Epithelial cell of proximal tubule (primary cell): ENCODE measurements at regions not wholly inside any gene's neighbourhood (a gene's known extent, or its start where the extent isn't known, plus 50 kb on each side); places are given as distances from the start of the nearest gene placed in this dataset.

Experiments used
- DNase-seq: peaks from one replicate; pipeline ENCODE4 v3.0.0-alpha.2; 2011; ENCODE audit warnings: low read depth
- H3K4me3 ChIP-seq: 2 replicates; pipeline ENCODE4 v1.5.1; 2011; ENCODE audit warnings: low read depth, mild to moderate bottlenecking, low read length
- CTCF ChIP-seq: conservative IDR thresholded peaks from 2 replicates; pipeline ENCODE4 v1.5.1; 2012; ENCODE audit warnings: low read depth, mild to moderate bottlenecking, low read length

GRCh38 chr3:150170852-150171520 is 200.3 kb upstream of the PFN2 start:
- no peak overlapping the region for H3K4me3 ChIP-seq
- no peak for DNase-seq
- TF ChIP-seq CTCF = no peak

GRCh38 chr3:150169330-150169940 is 198.7 kb upstream of the PFN2 start:
- no peak overlapping the region for H3K4me3 ChIP-seq
- no peak for DNase-seq
- no peak for TF ChIP-seq CTCF

GRCh38 chr3:150168698-150169097 is 198.0 kb upstream of the PFN2 start:
- no peak for TF ChIP-seq CTCF
- H3K4me3 ChIP-seq = no peak overlapping the region
- DNase-seq = no peak

GRCh38 chr3:150165396-150166094 is 194.8 kb upstream of the PFN2 start:
- no peak for TF ChIP-seq CTCF
- H3K4me3 ChIP-seq = no peak overlapping the region
- DNase-seq = no peak

- DNase-seq = no peak
- no peak for TF ChIP-seq CTCF
- H3K4me3 ChIP-seq = no peak overlapping the region
Observed at GRCh38 chr3:150161011-150161410, 190.3 kb upstream of the PFN2 start.

GRCh38 chr3:150158943-150159625 is 188.4 kb upstream of the PFN2 start:
- H3K4me3 ChIP-seq = no peak overlapping the region
- no peak for DNase-seq
- TF ChIP-seq CTCF = no peak
